Hepatocyte (in vitro differentiated cells): ENCODE measurements at regions not wholly inside any gene's neighbourhood (a gene's known extent, or its start where the extent isn't known, plus 50 kb on each side); places are given as distances from the start of the nearest gene placed in this dataset.
"Not testable (repeated sequence)": the region's sequence is repeated elsewhere in the genome, so short reads cannot be mapped to it uniquely, and the experiment has no call there.

Experiments used
- DNase-seq: peaks from one replicate; pipeline ENCODE4 v3.0.0-alpha.2; 2016; ENCODE audit warnings: low spot score
- H2AFZ ChIP-seq: fragments of 200-600 bp; sonication (generic); 2 replicates; pipeline ENCODE4 v1.6.0; 2016; ENCODE audit warnings: antibody characterized with exemption, mild to moderate bottlenecking
- H3K27ac ChIP-seq: fragments of 200-600 bp; sonication (generic); 2 replicates; pipeline ENCODE4 v1.5.1; 2016; ENCODE audit warnings: mild to moderate bottlenecking
- H3K27me3 ChIP-seq: fragments of 200-600 bp; sonication (generic); 2 replicates; pipeline ENCODE4 v1.6.1; 2016
- H3K36me3 ChIP-seq: fragments of 200-600 bp; sonication (generic); replicated peaks from 2 replicates; pipeline ENCODE4 v1.5.1; 2016; ENCODE audit warnings: low read depth; ENCODE audit not compliant: insufficient read depth
- H3K4me1 ChIP-seq: fragments of 200-600 bp; sonication (generic); 2 replicates; pipeline ENCODE4 v1.5.1; 2016; ENCODE audit warnings: mild to moderate bottlenecking, moderate library complexity; ENCODE audit not compliant: insufficient read depth
- H3K4me2 ChIP-seq: fragments of 200-600 bp; sonication (generic); 2 replicates; pipeline ENCODE4 v1.6.0; 2016
- H3K4me3 ChIP-seq: fragments of 200-600 bp; sonication (generic); 2 replicates; pipeline ENCODE4 v1.5.1; 2016; ENCODE audit warnings: mild to moderate bottlenecking
- H3K79me2 ChIP-seq: fragments of 200-600 bp; sonication (generic); 2 replicates; pipeline ENCODE4 v1.6.0; 2017; ENCODE audit warnings: mild to moderate bottlenecking
- H3K9me2 ChIP-seq: fragments of 200-600 bp; sonication (generic); replicated peaks from 2 replicates; pipeline ENCODE4 v1.6.0; 2017; ENCODE audit warnings: mild to moderate bottlenecking; ENCODE audit not compliant: insufficient read depth
- H3K9me3 ChIP-seq: fragments of 200-600 bp; sonication (generic); 2 replicates; pipeline ENCODE4 v1.5.1; 2016; ENCODE audit warnings: low read depth, mild to moderate bottlenecking
- H4K20me1 ChIP-seq: fragments of 200-600 bp; sonication (generic); 2 replicates; pipeline ENCODE4 v1.6.0; 2016; ENCODE audit warnings: mild to moderate bottlenecking; ENCODE audit not compliant: insufficient read depth, poor library complexity, severe bottlenecking
- EZH2 ChIP-seq: fragments of 200-600 bp; sonication (generic); IDR thresholded peaks from 2 replicates; pipeline ENCODE4 v1.6.1; 2016; ENCODE audit warnings: antibody characterized with exemption, mild to moderate bottlenecking, borderline replicate concordance
- EZH2phosphoT487 ChIP-seq: fragments of 200-600 bp; sonication (generic); IDR thresholded peaks from one replicate; pipeline ENCODE4 v1.6.1; 2018; ENCODE audit warnings: antibody characterized with exemption, mild to moderate bottlenecking, low read depth, moderate library complexity; ENCODE audit not compliant: unreplicated experiment, severe bottlenecking
- WGBS: methylation state at CpG from one replicate; pipeline ENCODE4 v1.1.6; 2016; ENCODE audit warnings: low lambda C conversion rate; ENCODE audit errors: missing lambda C conversion rate; 5-methylcytosine and 5-hydroxymethylcytosine counted together
- TF ChIP-seq, protein P1 (sequence below): fragments of 200-600 bp; sonication (generic); IDR thresholded peaks from 2 replicates; pipeline ENCODE4 v1.5.1; 2016; ENCODE audit warnings: antibody characterized with exemption, mild to moderate bottlenecking; ENCODE audit not compliant: poor library complexity

DNA sequence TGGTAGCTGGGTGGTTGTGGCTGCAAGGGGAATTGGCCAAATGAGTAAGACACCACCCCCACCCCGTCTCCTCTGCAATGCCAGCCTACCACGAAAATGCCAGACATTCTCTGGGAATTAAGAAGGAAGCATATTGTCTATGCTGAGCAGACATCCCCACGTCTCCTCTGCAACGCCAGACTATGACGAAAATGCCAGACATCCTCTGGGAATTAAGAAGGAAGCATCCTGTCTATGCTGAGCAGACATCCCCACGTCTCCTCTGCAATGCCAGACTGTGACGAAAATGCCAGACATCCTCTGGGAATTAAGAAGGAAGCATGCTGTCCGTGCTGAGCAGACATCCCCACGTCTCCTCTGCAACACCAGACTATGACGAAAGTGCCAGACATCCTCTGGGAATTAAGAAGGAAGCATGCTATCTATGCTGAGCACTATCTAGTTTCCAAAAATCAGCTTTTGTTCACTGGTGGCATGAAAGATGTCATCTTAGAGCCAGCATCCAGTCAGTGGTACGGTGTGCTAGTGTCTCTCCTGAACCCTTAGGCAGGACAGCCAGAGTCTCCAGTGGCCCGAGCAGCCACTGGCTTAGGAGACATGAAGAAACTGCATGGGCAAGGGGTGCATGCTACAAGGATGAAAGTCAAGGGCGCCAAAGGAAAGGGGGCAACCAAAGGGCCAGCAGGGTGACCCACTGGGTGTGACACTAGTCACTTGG, 339.8 kb upstream of the FRG1 start:
- Histone ChIP-seq H3K36me3 (no peaks in the 10 kb centered on the region), H3K9me3 (no peaks in the 10 kb centered on the region), H2AFZ (no peak overlapping the region), H3K4me2 (no peak overlapping the region), H3K4me3 (no peak overlapping the region), H4K20me1 (no peaks in the 10 kb centered on the region), H3K9me2 (no peaks in the 10 kb centered on the region), H3K27ac (peak overlapping the region; percentile 74), H3K4me1 (no peaks in the 10 kb centered on the region), H3K79me2 (no peaks in the 10 kb centered on the region), H3K27me3 (no peaks in the 10 kb centered on the region)
- DNase-seq = peak; percentile 62
- WGBS = 68% methylated on average over 13 of the region's 13 CpGs
- TF ChIP-seq EZH2phosphoT487 = no peak
- TF ChIP-seq EZH2 = no peak
- TF ChIP-seq, protein P1, sequence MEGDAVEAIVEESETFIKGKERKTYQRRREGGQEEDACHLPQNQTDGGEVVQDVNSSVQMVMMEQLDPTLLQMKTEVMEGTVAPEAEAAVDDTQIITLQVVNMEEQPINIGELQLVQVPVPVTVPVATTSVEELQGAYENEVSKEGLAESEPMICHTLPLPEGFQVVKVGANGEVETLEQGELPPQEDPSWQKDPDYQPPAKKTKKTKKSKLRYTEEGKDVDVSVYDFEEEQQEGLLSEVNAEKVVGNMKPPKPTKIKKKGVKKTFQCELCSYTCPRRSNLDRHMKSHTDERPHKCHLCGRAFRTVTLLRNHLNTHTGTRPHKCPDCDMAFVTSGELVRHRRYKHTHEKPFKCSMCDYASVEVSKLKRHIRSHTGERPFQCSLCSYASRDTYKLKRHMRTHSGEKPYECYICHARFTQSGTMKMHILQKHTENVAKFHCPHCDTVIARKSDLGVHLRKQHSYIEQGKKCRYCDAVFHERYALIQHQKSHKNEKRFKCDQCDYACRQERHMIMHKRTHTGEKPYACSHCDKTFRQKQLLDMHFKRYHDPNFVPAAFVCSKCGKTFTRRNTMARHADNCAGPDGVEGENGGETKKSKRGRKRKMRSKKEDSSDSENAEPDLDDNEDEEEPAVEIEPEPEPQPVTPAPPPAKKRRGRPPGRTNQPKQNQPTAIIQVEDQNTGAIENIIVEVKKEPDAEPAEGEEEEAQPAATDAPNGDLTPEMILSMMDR = no peak

- not testable (repeated sequence) for H3K27me3 ChIP-seq, H3K9me2 ChIP-seq, H3K27ac ChIP-seq, H3K36me3 ChIP-seq, H3K4me2 ChIP-seq, H4K20me1 ChIP-seq, H3K79me2 ChIP-seq, H3K9me3 ChIP-seq, H3K4me1 ChIP-seq, DNase-seq, H3K4me3 ChIP-seq, H2AFZ ChIP-seq
- WGBS = 90% methylated on average over 3 of the region's 3 CpGs
Observed at GRCh38 chr4:189602827-189603226, 337.8 kb upstream of the FRG1 start.

DNA sequence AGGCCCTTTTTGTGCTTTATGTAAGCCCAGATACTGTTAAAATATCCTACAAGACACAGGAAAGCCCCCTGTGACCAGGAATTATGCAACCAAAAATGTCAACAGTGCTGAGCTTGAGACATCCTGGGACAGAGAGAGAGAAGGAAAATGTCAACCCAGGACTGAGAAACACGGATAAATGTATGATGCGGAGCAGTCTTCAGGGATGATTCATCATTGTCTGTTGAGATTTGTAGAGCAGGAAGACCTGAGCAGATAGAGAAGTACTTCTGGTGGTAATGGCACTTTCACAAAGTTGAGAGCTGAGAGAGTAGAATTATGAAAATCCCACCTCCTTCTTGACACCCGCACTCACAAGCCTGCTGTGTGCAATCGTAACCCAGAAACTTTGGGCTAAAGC, 330.1 kb upstream of the FRG1 start:
- not testable (repeated sequence) for H3K4me3 ChIP-seq, H2AFZ ChIP-seq, H3K4me2 ChIP-seq, H3K27me3 ChIP-seq, H3K79me2 ChIP-seq, H4K20me1 ChIP-seq, DNase-seq, H3K36me3 ChIP-seq, H3K9me3 ChIP-seq, H3K9me2 ChIP-seq, H3K27ac ChIP-seq, H3K4me1 ChIP-seq
- WGBS = 62% methylated on average over 4 of the region's 4 CpGs

GRCh38 chr4:189613207-189613606, 327.5 kb upstream of the FRG1 start:
- Histone ChIP-seq H3K4me3 (no peak overlapping the region), H3K9me3 (no peaks in the 10 kb centered on the region), H3K4me2 (no peak overlapping the region), H3K4me1 (no peaks in the 10 kb centered on the region), H3K27me3 (no peaks in the 10 kb centered on the region), H3K36me3 (no peaks in the 10 kb centered on the region), H3K79me2 (no peaks in the 10 kb centered on the region), H3K9me2 (no peaks in the 10 kb centered on the region), H2AFZ (no peak overlapping the region), H3K27ac (no peak overlapping the region), H4K20me1 (no peaks in the 10 kb centered on the region)
- 79% methylated on average over 4 of the region's 4 CpGs for WGBS
- TF ChIP-seq EZH2phosphoT487 = no peak
- no peak for TF ChIP-seq EZH2
- TF ChIP-seq, protein P1 = no peak
- peak; percentile 16 for DNase-seq
